Skeletal muscle cell (primary cell): ENCODE measurements at regions not wholly inside any gene's neighbourhood (a gene's known extent, or its start where the extent isn't known, plus 50 kb on each side); places are given as distances from the start of the nearest gene placed in this dataset.

Source experiments
- DNase-seq: peaks from one replicate; pipeline ENCODE4 v3.0.0-alpha.2; 2010; ENCODE audit warnings: low read depth
- H3K4me3 ChIP-seq: 2 replicates; pipeline ENCODE4 v1.5.1; 2011; ENCODE audit warnings: low read depth, mild to moderate bottlenecking, control low read depth, low read length, moderate library complexity

DNA sequence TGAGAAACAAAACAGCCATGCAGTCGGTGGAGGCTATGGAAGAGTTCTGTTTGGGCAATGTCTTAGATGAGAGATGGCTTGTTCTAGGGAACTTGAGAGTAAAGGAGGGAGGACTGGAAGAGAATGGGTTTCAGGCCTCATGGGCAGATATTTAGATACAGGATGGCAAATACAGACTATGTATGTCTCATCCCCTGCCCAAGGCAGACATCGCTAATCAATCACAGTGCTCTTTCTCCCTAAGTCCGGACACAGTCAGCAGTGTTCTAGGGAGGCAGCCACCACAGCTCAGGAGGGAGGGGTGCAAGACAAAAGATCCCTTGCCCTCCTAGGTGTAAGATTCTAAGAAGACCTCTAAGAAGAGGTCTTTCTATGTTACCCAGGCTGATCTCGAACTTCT is 159.3 kb upstream of the TLE3 start:
- no peak for DNase-seq
- no peak overlapping the region for H3K4me3 ChIP-seq

DNA sequence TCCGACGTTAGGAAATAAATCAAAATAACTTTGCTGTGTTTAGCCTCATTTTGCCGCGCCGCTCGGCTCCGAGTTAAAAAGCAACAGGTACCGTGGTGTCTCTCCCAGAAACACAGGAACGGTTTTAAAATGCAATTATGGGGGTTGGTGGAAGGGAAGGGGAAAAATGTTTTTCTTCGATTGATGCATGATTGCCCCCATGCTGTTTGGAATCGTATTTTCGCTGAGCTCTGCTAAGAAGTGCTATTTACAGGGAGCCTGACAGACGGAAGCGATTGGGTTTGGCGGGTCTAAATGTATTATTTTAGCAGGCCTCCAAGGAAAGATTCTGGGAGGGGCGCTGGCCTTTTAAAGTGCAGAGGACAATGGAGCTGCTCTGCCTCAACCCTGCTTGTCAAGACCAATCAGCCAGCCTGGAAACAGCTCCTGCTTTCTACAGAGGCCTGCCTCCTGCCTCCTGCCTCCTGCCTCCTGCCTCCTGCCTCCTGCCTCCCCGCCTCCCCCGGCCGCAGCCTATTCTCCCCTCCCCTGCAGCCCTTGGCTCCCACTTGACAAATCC is 156.7 kb upstream of the TLE3 start:
- DNase-seq, result no peak
- no peak overlapping the region for H3K4me3 ChIP-seq

- no peak overlapping the region for H3K4me3 ChIP-seq
- DNase-seq, result no peak
Observed at GRCh38 chr15:70253461-70254156, 155.9 kb upstream of the TLE3 start.

DNA sequence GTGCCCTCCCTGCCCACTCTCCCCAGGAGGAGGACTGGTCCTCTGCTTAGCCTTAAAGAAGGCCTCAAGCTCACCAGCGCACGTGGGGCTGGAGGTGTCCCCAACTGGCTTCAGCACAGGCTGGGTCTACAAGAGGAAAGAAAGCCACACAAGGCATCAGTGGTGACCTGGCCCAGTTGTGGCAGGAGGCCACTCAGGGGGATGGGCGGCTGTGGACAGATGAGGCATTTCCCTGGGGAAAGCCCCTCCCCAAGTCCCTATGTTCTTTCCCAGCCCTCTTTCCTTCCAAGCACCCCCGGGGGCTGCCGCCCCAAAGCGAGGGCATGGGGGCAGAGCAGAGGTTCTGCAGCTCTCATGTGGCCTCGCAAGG is 155.2 kb upstream of the TLE3 start:
- H3K4me3 ChIP-seq, result no peak overlapping the region
- no peak for DNase-seq

DNA sequence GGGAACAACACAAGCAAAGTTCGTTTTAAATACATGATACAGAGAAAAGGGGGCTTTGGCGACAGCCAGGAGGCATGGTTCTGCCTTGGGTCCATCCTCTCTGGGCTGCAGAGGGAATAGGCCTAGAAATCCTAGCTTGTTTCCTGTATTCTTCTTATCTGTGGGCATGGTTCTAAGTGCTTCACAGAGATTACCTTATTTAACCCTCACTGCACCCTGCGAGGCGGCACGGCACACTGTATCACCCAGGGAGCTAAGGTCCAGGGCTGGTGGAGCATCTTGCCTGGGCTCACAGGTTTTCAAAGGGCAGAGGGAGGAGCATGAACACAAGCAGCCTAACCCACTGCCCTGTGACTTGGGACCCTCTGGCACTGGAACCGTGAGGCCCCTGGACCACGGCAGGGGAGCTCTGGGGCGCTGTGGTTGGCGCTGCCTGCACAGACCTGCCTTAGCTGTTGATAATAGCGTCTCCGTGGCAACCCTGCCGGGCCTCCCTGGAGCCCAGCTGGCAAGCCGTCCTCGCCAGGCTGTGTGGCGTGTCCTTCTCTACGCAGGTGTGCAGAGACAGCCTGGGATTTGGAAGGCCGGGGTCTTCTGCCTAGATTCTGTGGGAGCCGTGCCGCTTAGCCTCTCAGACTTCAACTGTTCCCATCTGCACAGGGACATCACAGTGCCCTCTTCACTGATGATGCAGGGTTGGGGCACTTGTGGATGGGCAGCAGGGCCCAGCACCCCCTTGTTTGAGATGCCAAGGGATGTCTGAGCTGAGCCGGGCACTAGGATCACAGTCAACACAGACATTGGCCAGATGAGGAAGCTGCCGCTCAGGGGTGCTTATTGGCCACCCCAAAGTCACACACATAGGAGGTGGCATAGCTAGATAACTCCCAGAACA is 154.6 kb upstream of the TLE3 start:
- no peak overlapping the region for H3K4me3 ChIP-seq
- no peak for DNase-seq

- DNase-seq, result no peak
- no peak overlapping the region for H3K4me3 ChIP-seq
Observed at GRCh38 chr15:70251246-70251990, 153.7 kb upstream of the TLE3 start.

DNA sequence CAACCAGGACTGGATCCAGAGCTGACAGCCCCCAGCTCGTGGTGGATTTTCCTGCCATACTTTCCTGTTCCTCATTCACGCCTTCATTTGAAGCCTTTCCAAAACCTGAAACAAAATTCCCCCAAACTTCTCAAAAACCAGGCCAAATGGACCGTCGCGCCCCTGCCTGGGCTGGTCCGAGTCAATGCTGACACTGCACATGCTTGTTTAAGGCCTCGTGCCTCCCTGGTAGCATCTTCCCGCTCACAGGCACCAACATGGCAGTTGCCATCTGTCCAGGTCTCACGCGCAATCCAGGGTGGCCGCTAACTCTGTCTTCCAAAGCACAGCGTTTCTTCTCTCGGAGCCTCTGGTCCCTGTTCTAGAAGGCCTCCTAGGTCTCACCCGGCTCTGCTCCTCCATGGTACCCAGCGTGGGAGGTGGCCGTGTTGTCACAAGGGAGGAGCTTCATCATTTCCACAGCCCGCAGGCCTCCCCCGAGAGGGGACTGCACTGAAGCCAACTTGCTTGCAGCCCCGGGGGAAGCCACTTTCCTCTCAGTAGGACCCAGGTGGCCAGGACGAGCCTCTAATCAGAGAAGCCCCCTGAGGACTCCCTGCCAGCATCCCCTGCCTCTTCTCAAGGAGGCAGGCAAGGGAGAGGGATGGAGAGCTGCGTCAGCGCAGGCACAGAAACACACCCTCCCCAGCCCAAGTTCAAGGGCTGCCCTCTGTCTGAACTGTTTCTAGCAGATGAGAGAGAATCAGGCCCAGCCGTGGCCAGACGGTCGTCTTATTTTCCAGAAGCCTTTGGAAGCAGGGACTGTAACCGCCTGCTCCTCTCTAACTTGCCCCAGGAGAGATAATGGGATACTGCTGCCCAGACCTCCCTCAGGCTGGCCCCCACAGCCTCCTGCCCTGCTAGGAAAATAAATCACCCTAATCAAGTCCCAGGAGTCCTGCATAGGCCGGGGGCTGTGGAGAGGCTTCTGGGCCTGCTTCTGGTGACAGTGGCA is 152.8 kb upstream of the TLE3 start:
- no peak for DNase-seq
- no peak overlapping the region for H3K4me3 ChIP-seq

DNA sequence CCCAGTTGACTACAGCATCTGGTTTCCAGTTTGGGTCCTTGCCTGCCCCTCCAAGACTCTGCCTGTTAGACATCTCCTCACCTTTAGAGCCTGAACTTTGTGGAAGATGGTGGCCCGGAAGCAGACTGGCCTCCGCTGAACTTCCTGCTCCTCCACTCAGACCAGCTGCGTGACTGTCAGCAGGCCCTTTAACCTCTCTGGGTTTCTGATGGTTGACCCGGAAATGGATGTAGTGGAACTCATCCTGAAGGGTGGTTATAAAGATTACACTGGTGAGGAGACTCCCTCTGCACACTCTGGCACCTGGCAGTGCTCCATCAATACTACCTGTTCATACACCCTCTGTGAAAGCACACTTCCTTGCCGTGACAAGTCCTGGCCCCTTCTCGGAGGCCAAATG is 151.9 kb upstream of the TLE3 start:
- no peak for DNase-seq
- no peak overlapping the region for H3K4me3 ChIP-seq

GRCh38 chr15:70248116-70249025 is 150.7 kb upstream of the TLE3 start:
- DNase-seq, result no peak
- no peak overlapping the region for H3K4me3 ChIP-seq

GRCh38 chr15:70247281-70247680 is 149.6 kb upstream of the TLE3 start:
- no peak for DNase-seq
- no peak overlapping the region for H3K4me3 ChIP-seq

DNA sequence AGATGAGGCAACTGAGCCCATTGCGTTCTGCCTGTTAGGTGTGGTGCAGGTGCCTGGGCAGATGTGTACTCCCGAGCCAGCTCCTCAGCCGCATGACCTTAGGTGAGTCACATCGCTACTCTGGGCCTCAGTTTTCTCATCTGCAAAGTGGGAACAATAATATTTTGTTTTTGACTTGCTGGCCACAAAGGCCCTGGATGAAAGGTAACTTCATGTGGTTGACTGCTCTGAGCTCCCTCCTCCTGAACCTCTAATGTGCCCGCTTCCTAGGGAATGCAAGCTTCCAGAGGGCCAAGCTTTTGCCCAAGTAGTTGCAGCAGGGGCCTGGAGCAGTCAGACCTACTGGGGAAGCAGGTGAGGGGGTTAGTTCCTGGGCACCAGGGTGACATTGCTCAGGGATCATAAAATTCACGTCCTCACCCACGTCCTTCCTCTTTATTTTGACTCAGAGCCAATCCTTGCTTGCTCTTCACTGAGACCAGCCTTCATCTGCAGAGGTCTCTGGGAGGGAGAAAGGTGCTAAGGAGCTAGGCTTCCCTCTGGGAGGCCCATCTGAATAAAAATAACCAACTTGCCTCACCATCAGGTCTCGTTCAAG is 149.0 kb upstream of the TLE3 start:
- no peak for DNase-seq
- no peak overlapping the region for H3K4me3 ChIP-seq

- no peak overlapping the region for H3K4me3 ChIP-seq
- no peak for DNase-seq
Observed at GRCh38 chr15:70245932-70246622, 148.4 kb upstream of the TLE3 start.

DNA sequence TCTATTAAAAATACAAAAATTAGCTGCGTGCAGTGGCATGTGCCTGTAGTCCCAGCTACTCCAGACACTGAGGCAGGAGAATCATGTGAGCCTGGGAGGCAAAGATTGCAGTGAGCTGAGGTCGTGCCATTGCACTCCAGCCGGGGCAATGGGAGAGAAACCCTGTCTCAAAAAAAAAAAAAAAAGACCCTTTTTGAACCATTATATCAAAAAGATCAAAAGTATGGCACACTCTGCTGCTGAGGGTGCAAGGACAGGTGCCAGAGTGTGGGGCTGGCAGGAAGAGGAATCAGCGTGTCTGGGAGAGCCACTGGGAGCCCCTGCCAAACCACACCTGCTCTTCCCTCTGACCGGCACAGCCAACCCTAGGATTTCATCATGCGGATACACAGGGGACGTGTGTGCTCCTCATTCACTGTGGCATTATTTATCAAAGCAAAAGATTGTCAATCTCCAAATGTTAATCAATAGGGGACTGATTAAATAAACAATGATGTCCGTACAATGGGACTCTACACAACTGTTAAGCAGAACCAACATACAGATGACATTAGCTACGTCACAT is 147.3 kb upstream of the TLE3 start:
- DNase-seq, result no peak
- no peak overlapping the region for H3K4me3 ChIP-seq

- H3K4me3 ChIP-seq, result no peak overlapping the region
- no peak for DNase-seq
Observed at GRCh38 chr15:70243686-70244540, 146.2 kb upstream of the TLE3 start.

- DNase-seq, result no peak
- H3K4me3 ChIP-seq, result no peak overlapping the region
Observed at GRCh38 chr15:70242951-70243685, 145.4 kb upstream of the TLE3 start.
